Small intestine (tissue), 7 donors: ENCODE measurements at regions not wholly inside any gene's neighbourhood (a gene's known extent, or its start where the extent isn't known, plus 50 kb on each side); places are given as distances from the start of the nearest gene placed in this dataset.

Experiments
- DNase-seq, 2 donors: peaks; one replicate each; pipeline versions ENCODE4 v3.0.0 to v3.0.0-alpha.2; 2013
- FAIRE-seq: peaks from 2 replicates; lab custom pipeline; 2012; peaks lifted over from hg19 to GRCh38; lab: Jason Lieb, UNC
- H3K27ac ChIP-seq, 3 donors: one replicate each; pipeline ENCODE4 v1.5.1; 2013; ENCODE audit warnings: low read length in 2 of 3, mild to moderate bottlenecking in 2 of 3, control low read depth in 1 of 3, inconsistent platforms in 1 of 3, low read depth in 1 of 3, moderate library complexity in 1 of 3
- H3K27me3 ChIP-seq, 3 donors: one replicate each; pipeline ENCODE4 v1.6.1; 2013; ENCODE audit warnings: low read length in 3 of 3, inconsistent platforms in 1 of 3; ENCODE audit not compliant: control insufficient read depth in 3 of 3, insufficient read depth in 3 of 3
- H3K36me3 ChIP-seq, 3 donors: one replicate each; pipeline ENCODE4 v1.6.1; 2013; ENCODE audit warnings: low read length in 3 of 3, inconsistent platforms in 1 of 3, low read depth in 1 of 3, mild to moderate bottlenecking in 1 of 3, moderate library complexity in 1 of 3; ENCODE audit not compliant: control insufficient read depth in 3 of 3, insufficient read depth in 2 of 3
- H3K4me1 ChIP-seq, 3 donors: one replicate each; pipeline ENCODE4 v1.6.1; 2013; ENCODE audit warnings: low read length in 2 of 3, inconsistent platforms in 1 of 3, low read depth in 1 of 3, mild to moderate bottlenecking in 1 of 3, moderate library complexity in 1 of 3; ENCODE audit not compliant: control insufficient read depth in 3 of 3, insufficient read depth in 2 of 3
- H3K4me3 ChIP-seq, 3 donors: one replicate each; pipeline ENCODE4 v1.5.1; 2013; ENCODE audit warnings: low read length in 3 of 3, control low read depth in 1 of 3, inconsistent platforms in 1 of 3, low read depth in 1 of 3, mild to moderate bottlenecking in 1 of 3, moderate library complexity in 1 of 3
- H3K9me3 ChIP-seq, 2 donors: one replicate each; pipeline ENCODE4 v1.6.1; 2013; ENCODE audit warnings: low read depth in 1 of 2, low read length in 1 of 2; ENCODE audit not compliant: control insufficient read depth in 2 of 2, insufficient read depth in 1 of 2
- WGBS, 3 donors: extraction: QIAGEN DNeasy Blood & Tissue Kit; methylation state at CpG; one replicate each; pipeline ENCODE4 v1.1.7; 2013; 5-methylcytosine and 5-hydroxymethylcytosine counted together
- donor health status: healthy with polysubstance abuse.
- donor health status: control.
- donor health status: control.
- donor health status: Bipolar disorder and iron deficiency.
- donor health status: healthy.

DNA sequence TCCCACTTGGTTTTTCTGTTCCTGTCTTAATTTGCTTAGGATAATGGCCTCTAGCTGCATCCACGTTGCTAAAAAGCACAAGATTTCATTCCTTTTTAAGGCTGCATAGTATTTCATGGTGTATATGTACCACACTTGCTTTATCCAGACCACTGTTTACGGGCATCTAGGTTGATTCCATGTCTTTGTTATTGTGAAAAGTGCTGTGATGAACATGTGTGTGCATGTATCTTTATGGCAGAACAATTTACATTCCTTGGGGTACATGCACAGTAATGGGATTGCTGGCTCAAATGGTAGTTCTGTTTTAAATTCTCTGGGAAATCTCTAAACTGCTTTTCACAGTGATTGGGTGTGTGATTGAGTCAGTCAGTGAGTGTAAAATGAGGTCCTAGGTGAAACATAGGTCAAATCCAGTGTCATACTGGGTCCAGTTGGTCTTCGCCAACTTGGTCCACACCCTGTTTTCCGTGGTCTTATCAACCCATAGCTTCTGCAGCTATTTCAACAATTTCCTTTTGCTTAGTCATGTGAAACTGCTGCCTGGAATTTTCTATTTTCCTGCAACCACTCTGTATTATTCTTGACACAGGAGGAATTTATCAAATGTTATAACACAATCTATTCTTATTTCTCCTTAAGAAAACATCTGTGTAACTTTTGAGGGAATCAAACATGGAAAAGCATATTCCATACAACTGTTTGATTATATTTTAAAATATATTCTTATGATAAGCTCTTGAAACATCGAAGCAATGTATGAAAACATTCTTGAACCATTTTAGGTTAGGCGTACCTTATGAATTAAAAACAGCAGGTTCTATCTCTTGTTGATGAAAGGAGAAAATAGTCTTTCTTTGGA lies 82.9 kb downstream of the ADCYAP1 start:
- H3K27me3 ChIP-seq: no peaks in the 10 kb centered on the region
- H3K4me3 ChIP-seq: no peak overlapping the region
- H3K36me3 ChIP-seq: no peaks in the 10 kb centered on the region
- no peak overlapping the region for H3K27ac ChIP-seq
- WGBS, 3 donors: 59 to 70% (median 62%) methylated on average over 6 of the region's 6 CpGs
- H3K9me3 ChIP-seq: no peaks in the 10 kb centered on the region
- DNase-seq (no peak), FAIRE-seq (no peak)
- no peaks in the 10 kb centered on the region for H3K4me1 ChIP-seq

DNA sequence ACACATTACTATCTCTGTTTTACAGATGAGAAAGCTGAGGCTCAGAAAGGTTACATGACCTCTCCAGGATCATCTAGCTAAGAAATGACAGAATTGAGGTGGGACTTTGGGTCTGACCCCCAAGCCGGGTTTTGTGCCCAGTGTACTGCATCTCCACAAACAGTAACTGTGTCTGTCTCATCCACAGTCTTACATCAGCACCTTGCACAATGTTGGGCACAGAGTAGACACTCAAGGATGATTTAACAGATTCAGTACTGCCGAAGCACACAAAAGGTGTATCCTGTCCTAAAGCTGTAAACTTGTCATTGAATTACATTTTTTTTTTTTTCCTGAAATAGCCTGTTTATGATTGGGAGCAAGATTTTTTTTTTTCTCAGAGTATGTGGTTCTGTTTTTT lies 84.8 kb downstream of the ADCYAP1 start:
- WGBS, 3 donors: 71 to 82% (median 73%) methylated on average over 2 of the region's 2 CpGs
- H3K4me3 ChIP-seq: no peak overlapping the region
- H3K4me1 ChIP-seq: no peaks in the 10 kb centered on the region
- no peak for FAIRE-seq
- no peaks in the 10 kb centered on the region for H3K36me3 ChIP-seq
- no peak for DNase-seq
- H3K27me3 ChIP-seq: no peaks in the 10 kb centered on the region
- H3K9me3 ChIP-seq: peaks cover 0 to 4% of the 10 kb centered on the region in 2 donors
- H3K27ac ChIP-seq: no peak overlapping the region

- FAIRE-seq (no peak), DNase-seq (no peak)
- Histone ChIP-seq H3K27me3 (no peaks in the 10 kb centered on the region), H3K4me3 (no peak overlapping the region), H3K36me3 (no peaks in the 10 kb centered on the region), H3K4me1 (no peaks in the 10 kb centered on the region), H3K9me3 (peaks cover 0 to 4% of the 10 kb centered on the region in 2 donors), H3K27ac (no peak overlapping the region)
- WGBS, 3 donors: 91 to 92% (median 91%) methylated on average over 2 of the region's 2 CpGs
These were observed 85.5 kb downstream of the ADCYAP1 start for GRCh38 chr18:990197-990596.

GRCh38 chr18:991441-991840 lies 86.8 kb downstream of the ADCYAP1 start:
- no peak for DNase-seq
- 54 to 81% (median 60%) methylated on average over 2 of the region's 2 CpGs for WGBS, 3 donors
- H3K9me3 ChIP-seq: peaks cover 0 to 4% of the 10 kb centered on the region in 2 donors
- no peaks in the 10 kb centered on the region for H3K4me1 ChIP-seq
- H3K36me3 ChIP-seq: no peaks in the 10 kb centered on the region
- H3K27me3 ChIP-seq: no peaks in the 10 kb centered on the region
- H3K27ac ChIP-seq: no peak overlapping the region
- FAIRE-seq: no peak
- no peak overlapping the region for H3K4me3 ChIP-seq

- H3K27ac ChIP-seq: no peak overlapping the region
- FAIRE-seq (no peak), DNase-seq (no peak)
- no peak overlapping the region for H3K4me3 ChIP-seq
- H3K27me3 ChIP-seq: no peaks in the 10 kb centered on the region
- peaks cover 0 to 4% of the 10 kb centered on the region in 2 donors for H3K9me3 ChIP-seq
- H3K4me1 ChIP-seq: no peaks in the 10 kb centered on the region
- no peaks in the 10 kb centered on the region for H3K36me3 ChIP-seq
- 60 to 73% (median 65%) methylated on average over 3 of the region's 3 CpGs for WGBS, 3 donors
These were observed 88.9 kb downstream of the ADCYAP1 start for GRCh38 chr18:993560-993959.

DNA sequence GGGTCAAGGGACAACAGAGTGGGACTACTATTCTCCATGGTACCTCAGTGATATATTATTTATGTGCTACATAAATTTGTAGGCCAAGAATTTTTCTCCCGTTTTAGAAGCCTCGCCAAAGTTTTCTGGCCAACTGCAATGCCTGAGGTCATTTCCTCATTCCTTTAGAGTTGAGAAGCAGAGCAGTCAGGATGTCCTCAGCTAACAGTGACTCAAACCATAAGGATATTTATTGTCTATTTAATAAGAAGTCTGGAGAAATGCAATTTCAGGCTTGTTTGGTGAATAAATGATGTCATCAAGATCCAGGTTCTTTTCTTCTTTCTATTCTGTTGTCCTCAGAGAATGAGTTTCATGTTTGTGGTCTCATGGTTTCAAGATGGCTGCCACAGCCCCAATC lies 91.0 kb downstream of the ADCYAP1 start:
- H3K36me3 ChIP-seq: no peaks in the 10 kb centered on the region
- H3K27ac ChIP-seq: no peak overlapping the region
- no peak for DNase-seq

DNA sequence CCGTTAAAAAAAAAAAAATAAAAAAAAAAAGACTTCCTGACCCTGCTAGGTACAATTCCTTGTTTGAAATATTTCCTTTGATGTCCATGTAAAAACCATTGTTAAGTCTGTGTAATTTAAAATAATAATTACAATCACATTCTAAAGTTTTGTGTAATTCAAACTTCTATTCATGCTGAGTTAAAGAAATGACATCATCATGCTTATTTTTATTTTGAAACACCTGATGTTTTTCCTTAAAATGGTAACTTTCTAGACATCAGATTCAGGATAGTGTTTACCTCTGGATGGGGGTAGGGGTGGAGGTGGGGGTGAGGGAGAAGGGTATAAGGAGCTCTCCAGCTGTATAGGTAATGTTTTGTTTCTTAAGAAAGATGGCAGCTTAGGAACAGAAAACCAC lies 92.8 kb downstream of the ADCYAP1 start:
- H3K27me3 ChIP-seq: no peaks in the 10 kb centered on the region
- WGBS, 3 donors: 88 to 91% (median 90%) methylated on average over 1 of the region's 1 CpG
- no peak overlapping the region for H3K4me3 ChIP-seq
- no peak overlapping the region for H3K27ac ChIP-seq
- DNase-seq: no peak
- no peaks in the 10 kb centered on the region for H3K36me3 ChIP-seq
- no peak for FAIRE-seq
- no peaks in the 10 kb centered on the region for H3K4me1 ChIP-seq
- H3K9me3 ChIP-seq: peaks cover 0 to 4% of the 10 kb centered on the region in 2 donors

More for the DNA sequence above, 91.0 kb downstream of the ADCYAP1 start:
- H3K4me3 ChIP-seq: no peak overlapping the region
- H3K9me3 ChIP-seq: peaks cover 0 to 4% of the 10 kb centered on the region in 2 donors
- H3K4me1 ChIP-seq: no peaks in the 10 kb centered on the region
- no peak for FAIRE-seq
- H3K27me3 ChIP-seq: no peaks in the 10 kb centered on the region
- WGBS, 3 donors: 75 to 93% (median 84%) methylated on average over 2 of the region's 2 CpGs

DNA sequence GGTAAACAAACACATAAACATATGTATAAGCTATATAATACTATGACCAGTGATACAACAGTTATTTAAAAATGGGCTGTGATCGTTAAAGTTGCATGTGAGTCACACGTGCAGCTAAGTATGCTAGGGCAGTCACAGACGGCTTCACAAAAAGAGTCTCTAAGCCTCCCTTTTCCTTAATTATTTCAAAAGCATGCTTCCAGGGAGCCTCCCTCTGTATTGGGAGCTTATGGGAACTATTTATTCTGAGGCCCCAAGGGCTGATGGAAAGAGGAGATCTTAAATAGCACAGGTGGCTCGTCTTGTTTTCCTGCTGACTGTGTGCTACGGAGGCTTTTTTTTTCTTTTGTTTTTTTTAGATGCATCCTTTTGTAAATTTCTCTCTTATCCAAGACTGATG lies 94.3 kb downstream of the ADCYAP1 start:
- FAIRE-seq (no peak), DNase-seq (no peak)
- no peaks in the 10 kb centered on the region for H3K9me3 ChIP-seq
- WGBS, 3 donors: 58 to 63% (median 59%) methylated on average over 5 of the region's 5 CpGs
- no peaks in the 10 kb centered on the region for H3K36me3 ChIP-seq
- H3K27me3 ChIP-seq: no peaks in the 10 kb centered on the region
- H3K27ac ChIP-seq: no peak overlapping the region
- no peaks in the 10 kb centered on the region for H3K4me1 ChIP-seq
- no peak overlapping the region for H3K4me3 ChIP-seq
